Suppressor macrophage treated with lipopolysaccharide for 4 hours (primary cell): ENCODE measurements at regions not wholly inside any gene's neighbourhood (a gene's known extent, or its start where the extent isn't known, plus 50 kb on each side); places are given as distances from the start of the nearest gene placed in this dataset.
A peak's percentile ranks its signal among the peaks of the same experiment; 100 is the strongest.

Experiments
- DNase-seq: peaks from one replicate; pipeline ENCODE4 v3.0.0-alpha.2; 2020

DNA sequence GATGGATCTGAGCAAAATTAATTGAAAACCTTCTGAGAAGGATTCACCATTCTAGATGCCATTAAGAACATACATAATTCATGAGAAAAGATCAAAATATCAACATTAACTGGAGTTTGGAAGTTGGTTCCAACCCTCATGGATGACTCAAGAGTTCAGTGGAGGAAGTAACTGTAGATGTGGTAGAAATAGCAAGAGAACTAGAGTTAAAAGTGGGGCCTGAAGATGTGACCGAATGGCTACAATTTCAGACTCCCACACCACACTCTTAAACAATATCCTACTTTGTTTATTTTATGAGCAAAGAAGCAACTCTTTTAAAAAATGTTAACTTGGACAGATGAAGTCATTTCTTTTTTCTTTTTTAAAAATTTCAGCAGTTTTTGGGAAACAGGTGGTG lies 354.3 kb downstream of the KLF12 start:
- no peak for DNase-seq

DNA sequence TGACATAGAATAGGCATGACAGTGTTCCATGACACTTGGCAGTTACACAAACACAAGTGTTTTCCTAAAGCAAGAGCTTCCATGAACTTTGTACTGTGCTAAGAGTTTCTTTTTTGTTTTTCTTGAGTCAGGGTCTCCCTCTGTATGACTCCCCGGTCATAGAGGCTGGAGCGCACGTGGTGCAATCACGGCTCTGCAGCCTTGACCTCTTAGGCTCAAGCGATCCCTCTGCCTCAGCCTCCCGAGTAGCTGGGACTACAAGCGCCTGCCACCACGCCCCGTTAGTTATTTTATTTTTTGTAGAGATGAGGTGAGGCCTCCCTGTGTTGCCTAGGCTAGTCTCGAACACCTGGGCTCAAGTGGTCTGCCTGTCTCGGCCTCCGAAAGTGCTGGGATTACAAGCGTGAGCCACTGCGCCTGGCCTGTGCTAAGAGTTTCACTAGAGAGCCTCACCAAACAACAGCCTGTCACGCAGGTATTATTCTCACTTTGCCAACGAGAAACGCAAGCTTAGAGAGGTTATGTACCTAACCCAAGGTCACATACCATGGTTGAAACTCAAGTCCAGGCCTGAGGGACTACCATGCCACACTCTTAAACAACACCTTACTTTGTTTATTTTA lies 355.9 kb downstream of the KLF12 start:
- no peak for DNase-seq

DNA sequence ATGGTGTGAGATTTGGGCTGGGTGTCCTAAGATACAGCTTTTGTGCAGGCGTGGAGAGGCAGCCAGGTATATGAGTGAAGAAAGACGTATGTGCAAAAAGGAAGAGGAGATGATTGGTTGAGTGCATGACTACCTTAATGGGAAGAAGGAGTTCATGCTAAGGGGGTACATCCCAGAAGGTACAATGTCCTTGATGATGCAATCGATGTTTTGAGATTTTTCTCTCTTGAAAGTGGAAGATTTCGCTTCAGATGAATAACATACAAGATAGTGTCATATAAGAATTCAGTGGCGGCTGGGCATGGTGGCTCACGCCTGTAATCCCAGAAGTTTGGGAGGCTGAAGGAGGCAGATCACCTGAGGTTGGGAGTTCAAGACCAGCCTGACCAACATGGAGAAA lies 357.1 kb downstream of the KLF12 start:
- no peak for DNase-seq

DNA sequence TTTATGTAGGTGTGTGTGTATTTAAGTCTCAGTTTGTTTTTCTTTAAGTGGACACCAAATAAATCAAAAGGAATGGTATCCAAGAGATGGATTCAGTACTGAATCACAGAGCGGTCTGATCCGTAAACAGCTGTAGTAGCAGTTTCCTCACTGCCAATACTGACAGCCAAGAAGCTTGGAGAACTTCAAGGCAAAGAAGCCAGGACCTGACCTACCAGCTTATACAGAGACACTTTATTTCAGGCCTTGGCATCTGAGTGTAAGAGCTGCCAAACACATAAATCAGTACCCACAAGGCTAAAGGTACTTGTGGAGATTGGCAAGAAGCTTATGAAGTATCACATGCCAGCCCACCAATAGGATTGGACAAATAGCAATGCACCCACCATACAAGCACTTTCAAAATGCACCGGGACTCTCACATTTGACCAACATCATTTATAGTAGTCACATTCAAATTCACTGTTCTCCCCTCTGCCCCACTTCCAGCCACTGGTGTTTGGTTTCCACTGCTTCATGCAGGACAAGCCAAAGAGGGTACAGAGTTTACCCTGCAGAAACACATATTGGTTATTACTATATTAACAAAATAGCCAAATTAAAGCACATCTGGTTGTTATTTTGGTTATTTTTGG lies 357.9 kb downstream of the KLF12 start:
- no peak for DNase-seq

DNA sequence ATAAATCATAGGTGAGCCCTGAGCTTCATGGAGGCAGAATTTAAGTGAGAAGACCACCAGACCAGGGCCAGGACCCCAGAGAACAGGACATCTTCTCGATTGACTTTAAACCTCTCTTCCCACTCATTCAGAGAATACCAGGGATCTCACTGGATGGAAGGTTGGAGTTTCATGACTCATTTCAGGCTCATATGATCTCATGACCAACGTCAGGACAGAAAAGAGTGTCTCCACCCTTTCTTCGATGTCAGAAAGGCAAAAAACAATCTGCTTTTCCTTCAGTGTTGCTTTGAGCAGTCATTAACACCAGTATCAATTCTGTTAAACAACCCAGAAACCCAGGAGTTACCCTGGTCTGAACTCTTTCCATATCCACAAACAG lies 361.0 kb downstream of the KLF12 start:
- no peak for DNase-seq

DNA sequence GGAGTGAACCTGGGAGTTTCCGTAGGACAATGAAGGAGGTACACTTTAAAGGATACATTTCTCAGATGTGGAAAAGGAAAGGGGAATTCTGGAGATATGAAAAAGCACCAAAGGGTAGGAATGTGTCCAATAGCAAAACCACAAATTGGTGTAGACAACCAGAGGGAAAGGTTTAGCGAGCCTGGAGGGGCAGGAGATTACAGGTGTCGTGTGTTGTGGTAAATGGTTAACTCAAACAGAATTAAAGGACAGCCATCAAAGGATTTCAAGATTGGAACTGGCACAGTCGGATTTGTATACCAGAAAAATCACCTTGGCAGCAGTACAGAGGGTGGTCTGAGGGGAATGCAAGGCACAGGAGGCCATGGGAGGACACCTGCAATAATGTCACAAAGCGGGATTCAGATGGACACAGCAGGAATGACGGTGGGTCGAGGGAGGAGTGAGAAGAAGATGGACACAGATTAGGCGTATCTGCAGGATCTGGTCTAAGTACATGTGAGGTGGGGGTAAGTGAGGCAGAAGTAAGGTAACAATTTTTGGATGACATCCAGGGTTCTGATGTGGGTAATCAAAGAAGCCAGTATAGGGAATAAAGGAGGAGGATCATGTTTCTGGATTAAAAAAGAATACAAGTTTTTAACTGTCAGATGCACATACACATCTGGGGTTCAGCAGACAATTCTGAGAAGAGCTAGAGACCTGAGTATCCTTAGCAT lies 361.6 kb downstream of the KLF12 start:
- DNase-seq, result no peak

DNA sequence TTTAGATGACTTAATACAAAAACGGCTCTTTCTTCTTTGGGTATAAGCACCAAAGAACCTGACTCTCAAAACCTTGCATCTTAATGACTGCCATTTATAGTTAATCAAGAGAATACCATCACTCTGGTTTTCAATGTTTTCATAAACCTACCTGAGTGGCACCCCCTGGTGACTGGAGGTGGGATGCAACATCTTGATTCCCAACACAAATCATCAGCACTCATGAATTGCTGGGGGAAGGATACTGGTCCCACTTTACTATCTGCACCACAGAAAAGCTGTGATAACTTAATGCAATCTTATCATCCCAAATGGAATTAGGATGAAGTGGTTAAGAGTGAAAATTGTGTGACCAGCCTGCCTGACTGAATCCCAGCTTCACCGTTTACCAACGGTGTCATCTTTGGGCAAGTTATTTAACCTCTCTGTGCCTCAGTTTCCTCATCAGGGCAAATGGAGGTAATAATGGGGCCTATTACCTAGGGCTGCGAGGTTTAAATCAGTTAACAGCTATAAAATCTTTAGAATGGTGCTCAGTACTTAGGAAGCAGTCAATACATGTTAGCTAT lies 366.4 kb downstream of the KLF12 start:
- DNase-seq, result no peak

DNA sequence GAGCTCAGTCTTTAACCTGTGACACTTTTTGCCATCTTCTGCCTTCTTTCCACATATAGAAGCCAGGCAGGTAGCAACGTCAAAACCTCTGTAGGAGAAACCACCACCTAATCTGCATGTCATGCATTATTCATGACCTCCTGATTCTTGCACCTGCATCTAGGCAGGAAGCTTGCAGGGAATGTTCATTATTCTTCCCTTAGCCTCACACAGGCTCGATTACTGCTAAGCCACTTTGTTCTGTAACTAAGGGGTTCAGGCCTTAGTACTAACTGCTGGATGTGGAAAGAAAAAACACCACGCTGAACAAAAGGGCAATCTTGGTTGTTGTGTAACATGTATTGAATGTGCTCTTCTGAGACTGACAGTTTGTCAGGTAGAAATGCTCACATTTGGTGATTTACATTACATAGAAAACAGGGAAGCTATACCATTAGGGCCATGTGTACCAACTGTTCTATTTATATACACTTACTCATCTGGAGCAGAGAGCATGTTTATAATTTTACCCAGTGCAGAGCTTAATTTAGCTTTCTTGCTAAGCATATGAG lies 366.9 kb downstream of the KLF12 start:
- no peak for DNase-seq

DNA sequence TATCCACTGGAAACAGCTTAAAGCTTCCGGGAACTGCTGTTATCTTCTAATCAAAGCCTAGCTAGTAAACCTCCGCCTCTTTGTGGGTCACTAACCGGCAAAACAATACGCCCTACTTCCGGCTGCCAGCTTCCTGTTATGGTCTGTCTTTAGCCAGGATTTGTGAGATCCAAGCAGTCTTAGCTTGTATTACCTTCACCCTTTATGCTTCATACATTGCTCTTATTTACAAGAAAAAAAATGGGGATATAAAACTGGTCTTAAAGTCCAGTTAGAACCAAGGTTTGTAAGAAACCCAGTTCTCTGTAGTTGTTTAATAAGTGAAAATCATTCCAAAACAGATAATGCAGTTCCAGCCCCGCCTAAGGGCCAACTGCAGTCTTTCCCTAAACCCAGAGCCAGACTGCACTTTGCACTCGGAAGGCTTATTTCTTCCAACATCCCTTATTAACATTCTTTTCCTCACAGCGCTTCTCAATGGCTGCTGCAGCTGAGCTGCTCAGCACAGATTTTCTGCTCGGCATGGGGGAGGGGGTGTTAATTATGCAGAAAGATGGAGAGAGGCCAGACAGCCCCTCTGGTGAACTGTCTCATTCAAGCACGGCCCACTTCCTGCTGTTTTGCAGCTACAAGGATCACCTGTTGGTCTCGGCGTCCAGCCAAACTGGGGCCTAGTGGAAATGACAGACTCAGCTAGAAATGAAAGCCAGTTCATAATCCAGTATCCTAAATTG lies 368.4 kb downstream of the KLF12 start:
- DNase-seq, result peak; percentile 4

DNA sequence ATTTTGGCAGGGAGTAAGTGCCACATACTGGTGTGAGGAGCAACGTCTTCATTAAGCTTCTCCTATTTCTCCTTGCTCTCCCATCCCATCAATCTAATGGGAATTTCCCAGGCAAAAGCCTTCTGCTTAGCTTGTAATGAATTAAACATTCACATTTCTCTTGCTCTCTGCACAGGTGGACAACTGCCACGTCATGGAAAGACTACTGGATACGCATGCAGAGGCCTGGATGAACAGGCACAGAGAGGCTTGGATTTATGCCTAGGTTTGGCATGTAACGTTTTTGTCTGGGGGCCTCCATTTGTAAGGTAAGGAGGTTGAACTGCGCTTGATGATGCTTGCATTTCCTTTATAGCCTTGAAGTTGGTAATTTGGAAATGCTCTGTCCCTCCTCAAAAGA lies 374.8 kb downstream of the KLF12 start:
- DNase-seq, result no peak

DNA sequence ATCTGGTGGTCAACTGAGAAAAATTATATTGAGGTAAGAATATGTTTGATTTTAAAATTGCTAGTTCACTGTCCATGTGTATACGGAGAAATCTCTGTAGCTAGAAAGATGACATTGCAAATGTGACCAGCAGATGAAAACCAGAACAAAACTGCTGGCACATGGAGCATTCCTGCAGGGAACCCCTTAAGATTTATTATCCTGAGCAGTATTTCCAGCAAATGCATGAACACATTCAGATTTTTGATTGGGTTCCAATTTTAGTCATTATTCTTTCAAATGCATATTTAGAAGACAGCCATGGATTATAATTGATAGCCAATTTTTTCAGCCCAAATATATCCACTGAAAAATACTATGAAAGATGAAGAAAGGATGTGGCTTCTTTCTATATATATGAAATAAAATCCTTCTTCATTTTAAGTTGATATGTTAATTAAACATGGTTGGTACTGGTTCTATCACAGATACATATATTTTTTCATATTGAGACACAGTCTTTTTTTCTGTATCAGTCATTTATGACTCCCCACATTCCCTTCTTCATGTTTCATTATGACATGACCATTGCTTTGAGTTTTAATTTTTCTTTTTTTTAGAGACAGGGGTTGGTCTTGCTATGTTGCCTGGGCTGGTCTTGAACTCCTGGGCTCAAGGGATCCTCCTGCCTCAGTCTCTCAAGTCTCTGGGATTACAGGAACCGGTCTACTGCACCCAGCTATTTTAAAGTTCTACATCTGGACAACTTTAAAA lies 376.5 kb downstream of the KLF12 start:
- DNase-seq, result no peak

DNA sequence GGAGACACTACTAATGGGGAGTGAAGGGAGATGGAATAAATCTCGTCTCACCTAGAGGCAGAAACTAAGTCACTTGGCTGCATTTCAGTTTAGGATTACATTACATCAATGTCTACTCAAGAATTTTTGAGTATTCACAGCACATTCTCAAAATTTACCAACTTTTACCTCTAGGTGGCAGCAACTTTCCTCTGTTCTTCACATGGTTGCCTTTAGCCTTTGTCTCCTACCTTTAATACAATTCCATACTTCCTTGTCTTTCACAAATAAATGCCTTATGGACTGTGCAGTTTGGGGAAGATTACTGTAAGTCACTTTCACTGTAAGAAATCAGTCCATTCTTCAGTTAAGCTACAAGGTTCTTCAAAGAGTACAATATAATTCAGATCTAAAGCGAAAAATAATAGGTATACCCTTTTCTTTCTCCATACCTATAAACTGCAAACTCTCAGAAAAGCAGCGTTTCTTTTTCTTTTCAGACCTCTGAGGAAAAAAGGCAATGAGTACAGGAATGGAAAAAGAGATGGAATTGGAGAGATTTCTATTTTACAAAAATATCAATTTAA lies 379.4 kb downstream of the KLF12 start:
- DNase-seq, result peak; percentile 62

DNA sequence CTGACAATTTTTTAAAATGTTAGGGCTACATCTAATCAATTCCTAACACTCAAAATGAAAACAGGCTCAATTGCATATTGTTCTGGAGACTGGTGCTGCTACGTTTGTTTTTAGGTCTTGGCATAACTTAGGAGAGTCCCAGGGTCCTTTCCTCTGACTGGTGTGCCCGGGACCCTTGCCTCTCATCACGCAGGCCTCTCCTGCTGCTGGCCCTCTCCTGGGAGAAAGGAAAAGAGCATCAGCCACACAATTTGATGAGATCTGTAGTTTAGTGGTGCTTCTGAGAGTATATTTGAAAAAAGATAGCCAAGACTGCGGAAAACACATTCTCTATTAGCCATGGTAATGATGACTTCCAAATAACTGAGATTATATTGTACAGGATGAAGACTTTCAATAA lies 380.0 kb downstream of the KLF12 start:
- DNase-seq, result no peak

DNA sequence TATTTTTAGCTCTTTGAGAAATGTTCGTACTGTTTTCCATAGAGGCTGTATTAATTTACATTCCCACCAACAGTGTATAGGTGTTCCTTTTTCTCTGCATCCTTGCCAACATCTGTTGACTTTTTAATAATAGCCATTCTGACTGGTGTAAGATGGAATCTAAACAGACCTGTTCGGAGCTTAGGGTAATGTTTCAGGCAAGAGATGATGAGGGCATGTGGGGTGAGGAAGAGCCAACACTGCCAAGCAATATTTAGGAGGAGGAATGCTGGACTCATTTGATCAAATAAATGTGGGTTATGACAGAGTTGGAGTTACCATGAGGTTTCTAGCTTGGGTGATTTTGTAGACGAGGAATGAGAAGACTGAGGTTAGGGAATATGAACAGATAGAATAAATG lies 382.9 kb downstream of the KLF12 start:
- DNase-seq, result no peak

DNA sequence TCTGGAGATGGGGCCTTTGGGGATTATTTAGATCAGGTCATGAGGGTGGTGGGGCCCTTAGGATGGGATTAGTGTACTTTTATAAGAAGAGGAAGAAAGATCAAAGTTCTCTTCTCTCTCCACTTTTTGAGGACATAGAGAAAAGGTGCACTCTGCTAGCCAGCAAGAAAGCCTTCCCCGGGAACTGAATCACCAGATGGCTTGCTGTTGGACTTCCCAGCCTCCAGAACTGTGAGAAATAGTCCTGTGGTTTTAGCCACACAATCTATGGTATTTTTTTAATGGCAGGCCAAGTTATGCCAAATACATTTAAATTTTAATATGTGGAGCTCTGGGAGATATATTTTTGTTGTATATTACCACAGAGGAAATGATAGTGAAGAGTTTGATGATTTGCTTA lies 385.8 kb downstream of the KLF12 start:
- no peak for DNase-seq

DNA sequence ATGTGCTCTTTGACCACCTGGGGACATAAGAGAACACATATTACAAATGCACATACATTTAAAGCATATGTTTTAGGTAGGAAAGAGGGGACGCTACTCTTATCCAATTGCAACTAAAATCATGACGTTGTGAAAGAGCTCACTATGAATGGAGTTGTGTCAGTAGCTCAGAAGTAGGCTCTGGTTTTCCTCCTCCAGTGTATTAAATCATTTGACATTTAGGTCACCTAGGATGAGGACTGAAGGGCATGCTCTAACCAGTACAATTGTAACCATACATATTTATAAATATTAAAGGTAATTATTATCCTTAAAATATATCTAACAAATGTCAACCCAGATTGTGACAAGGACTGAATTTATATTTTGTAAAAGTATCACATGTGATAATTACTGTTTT lies 389.0 kb downstream of the KLF12 start:
- no peak for DNase-seq

DNA sequence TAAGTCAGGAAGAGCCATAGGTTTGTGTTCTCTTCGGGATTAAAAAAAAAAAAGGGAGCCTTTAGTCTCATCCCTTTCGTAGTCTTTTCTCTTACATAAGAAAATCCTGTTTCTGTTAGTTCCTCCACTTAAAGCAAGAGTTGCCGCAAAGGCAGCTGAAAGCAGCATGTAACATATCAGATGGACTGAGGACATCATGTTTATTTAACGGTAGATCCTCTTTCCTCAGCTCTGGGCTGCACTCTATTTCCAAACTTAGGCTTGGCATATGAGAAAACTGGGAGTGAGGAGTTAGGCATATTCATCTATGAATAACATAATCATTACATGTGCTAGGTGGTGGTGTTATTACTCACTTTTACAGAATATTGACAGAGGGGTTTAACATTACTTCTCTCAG lies 391.2 kb downstream of the KLF12 start:
- DNase-seq, result no peak

DNA sequence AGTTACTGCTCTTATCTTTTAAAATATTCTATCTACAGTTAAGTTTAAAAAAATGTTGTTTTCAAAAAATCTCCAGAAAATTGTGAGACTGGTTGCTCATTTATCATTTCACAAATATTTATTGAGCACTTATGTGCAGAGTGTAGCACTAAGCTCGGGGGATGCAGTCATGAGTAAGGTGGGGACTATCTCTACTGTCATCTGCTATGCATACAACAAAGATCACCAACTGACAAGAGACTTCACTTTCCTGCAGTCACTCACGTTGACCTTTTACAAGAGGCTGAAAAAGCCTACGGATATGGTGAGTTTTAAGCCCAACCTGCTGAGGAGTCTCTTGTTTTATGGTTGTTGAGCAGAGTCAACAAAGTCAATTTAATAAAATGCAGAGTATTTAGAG lies 392.5 kb downstream of the KLF12 start:
- no peak for DNase-seq

DNA sequence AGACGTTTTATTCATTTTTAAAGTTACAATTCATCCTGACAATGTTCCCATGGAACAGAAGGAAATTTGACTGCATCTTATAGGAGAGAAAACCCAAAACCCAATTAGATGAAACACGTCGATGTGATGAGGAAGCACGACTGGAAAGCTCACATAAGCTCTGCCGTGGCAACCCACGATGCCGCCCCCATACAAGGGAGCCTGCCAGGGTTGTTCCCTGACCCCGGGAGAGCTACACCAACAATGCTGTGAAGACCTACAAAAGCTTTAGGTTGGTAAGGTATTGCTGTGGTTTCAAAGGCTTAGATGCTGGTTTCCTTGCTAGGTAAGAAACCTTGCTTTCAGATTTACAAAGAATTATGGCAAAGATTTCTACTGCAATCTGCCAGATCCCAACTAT lies 393.1 kb downstream of the KLF12 start:
- DNase-seq, result no peak

DNA sequence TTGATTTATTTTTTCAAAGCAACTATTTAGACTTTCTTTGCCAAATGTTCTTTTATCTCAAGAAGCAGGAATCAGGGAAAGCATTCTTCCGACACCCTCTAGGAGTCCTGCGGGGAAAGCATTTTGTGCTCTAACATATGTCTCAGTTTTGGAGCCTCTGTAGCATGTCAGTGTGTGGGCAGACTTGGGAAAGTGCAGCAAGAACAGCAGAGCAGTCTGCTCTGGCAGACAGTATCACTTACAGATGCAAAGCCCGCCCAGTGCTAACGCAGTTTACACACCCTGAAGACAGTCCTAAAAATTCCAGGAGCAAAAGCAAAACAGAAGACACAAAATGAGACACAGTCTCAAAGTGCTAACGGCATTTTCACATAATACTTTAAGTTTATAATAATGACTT lies 393.5 kb downstream of the KLF12 start:
- DNase-seq, result no peak

DNA sequence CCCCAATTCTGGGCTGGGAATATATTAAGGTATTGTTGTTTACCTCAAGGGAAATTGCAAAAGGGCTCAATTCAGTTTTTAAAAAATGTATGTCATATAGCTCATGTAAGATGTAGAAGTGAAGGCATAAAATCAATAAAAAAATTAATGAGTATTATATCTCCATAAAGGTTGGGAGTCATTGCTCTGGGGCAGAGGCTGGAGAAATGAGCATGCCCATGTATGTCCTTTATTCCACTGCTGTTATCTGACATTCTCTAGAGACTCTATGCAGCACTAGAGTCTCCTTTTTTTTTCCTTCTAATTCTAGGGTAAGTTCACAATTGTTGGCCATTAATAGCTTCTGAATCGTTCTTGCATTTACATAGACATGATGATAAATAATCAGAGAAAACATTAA lies 394.8 kb downstream of the KLF12 start:
- no peak for DNase-seq

DNA sequence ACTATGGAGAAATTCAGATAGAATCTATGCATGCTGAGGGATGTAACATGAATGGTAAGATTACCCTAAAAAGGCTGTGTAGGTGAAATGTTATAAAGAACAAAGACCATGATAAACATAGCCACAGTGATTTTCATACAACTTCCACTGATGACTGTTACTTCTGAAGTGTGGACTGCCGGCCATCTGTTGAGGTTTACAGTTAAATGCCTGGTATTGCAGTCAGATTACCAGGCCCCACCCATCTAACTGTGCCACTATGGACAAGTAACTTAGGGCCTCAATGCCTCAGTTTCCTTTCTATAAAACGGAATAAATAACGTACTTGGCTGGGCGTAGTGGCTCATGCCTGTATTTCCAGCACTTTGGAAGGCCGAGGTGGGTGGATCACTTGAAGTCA lies 395.6 kb downstream of the KLF12 start:
- no peak for DNase-seq
